ENCODE measurements at regions not wholly inside any gene's neighbourhood (a gene's known extent, or its start where the extent isn't known, plus 50 kb on each side); places are given as distances from the start of the nearest gene placed in this dataset.

GRCh38 chr2:155633887-155634570, 698.5 kb downstream of the NR4A2 start:
- no peaks in the 10 kb centered on the region for H3K9me3 ChIP-seq (ENCODE audit: low read depth, low read length)
- H3K4me3 ChIP-seq: no peak overlapping the region
- DNase-seq (ENCODE audit: low read depth, low spot score): no peak
- no peak overlapping the region for H3K27ac ChIP-seq
- H3K9ac ChIP-seq (ENCODE audit: insufficient read length): no peak overlapping the region
- no peaks in the 10 kb centered on the region for H3K36me3 ChIP-seq (ENCODE audit: insufficient read depth, low read length)
- TF ChIP-seq EZH2 (IDR thresholded peaks at IDR 0.05) (no peak), FOXP2 (optimal IDR thresholded peaks at IDR 0.05; ENCODE audit: control extremely low read depth, extremely low read length, insufficient read depth) (no peak), POLR2AphosphoS5 (IDR thresholded peaks at IDR 0.05; ENCODE audit: borderline replicate concordance, low read depth, low read length) (no peak)

DNA sequence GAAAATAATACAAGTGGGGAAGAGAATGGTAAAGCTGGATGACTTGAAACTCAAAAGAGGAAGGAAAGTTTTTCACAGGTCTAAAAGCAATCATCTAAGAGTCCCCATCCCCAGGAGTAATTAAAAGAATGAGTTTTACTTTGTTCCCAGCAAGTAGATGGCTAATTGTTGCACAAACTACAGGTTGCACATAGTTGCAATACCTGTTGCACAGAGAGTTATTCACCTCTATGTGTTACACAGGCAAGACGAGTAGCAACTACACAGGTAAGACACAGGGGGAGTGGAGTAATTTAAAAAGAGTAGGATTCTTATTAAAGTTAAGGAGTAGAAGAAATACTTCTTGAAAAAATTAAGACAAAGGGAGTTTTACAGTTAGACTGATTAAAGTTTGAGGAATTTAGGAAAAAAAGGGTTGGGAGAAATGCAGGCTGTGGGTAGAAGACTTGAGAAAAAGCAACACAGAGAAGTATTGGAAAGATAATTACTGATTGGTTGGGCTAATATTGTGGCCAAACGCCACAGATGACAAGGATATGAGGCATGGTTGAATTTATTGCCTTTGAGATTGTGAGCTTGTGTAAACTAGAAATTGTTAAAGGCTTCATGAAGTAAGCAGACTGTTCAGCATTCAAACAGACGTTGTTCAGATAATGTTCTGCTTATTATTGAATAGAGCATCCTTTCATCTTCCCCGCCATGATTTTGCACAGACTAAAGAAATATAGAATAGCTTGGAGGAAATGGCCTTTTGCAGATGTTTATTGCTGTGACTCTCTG, 699.3 kb downstream of the NR4A2 start:
- Histone ChIP-seq H3K36me3 (ENCODE audit: insufficient read depth, low read length) (no peaks in the 10 kb centered on the region), H3K9ac (ENCODE audit: insufficient read length) (no peak overlapping the region), H3K27ac (no peak overlapping the region), H3K9me3 (ENCODE audit: low read depth, low read length) (no peaks in the 10 kb centered on the region), H3K4me3 (no peak overlapping the region)
- no peak for DNase-seq (ENCODE audit: low read depth, low spot score)
- TF ChIP-seq FOXP2 (optimal IDR thresholded peaks at IDR 0.05; ENCODE audit: control extremely low read depth, extremely low read length, insufficient read depth) (no peak), POLR2AphosphoS5 (IDR thresholded peaks at IDR 0.05; ENCODE audit: borderline replicate concordance, low read depth, low read length) (no peak), EZH2 (IDR thresholded peaks at IDR 0.05) (no peak)

- Histone ChIP-seq H3K36me3 (ENCODE audit: insufficient read depth, low read length) (no peaks in the 10 kb centered on the region), H3K9me3 (ENCODE audit: low read depth, low read length) (no peaks in the 10 kb centered on the region), H3K27ac (no peak overlapping the region), H3K4me3 (no peak overlapping the region), H3K9ac (ENCODE audit: insufficient read length) (no peak overlapping the region)
- no peak for DNase-seq (ENCODE audit: low read depth, low spot score)
- TF ChIP-seq EZH2 (IDR thresholded peaks at IDR 0.05): no peak
- no peak for TF ChIP-seq POLR2AphosphoS5 (IDR thresholded peaks at IDR 0.05; ENCODE audit: borderline replicate concordance, low read depth, low read length)
- TF ChIP-seq FOXP2 (optimal IDR thresholded peaks at IDR 0.05; ENCODE audit: control extremely low read depth, extremely low read length, insufficient read depth): no peak
Observed at GRCh38 chr2:155630760-155631159, 701.8 kb downstream of the NR4A2 start.

GRCh38 chr2:155622443-155622842, 710.1 kb downstream of the NR4A2 start:
- Histone ChIP-seq H3K9me3 (ENCODE audit: low read depth, low read length) (no peaks in the 10 kb centered on the region), H3K4me3 (no peak overlapping the region), H3K36me3 (ENCODE audit: insufficient read depth, low read length) (no peaks in the 10 kb centered on the region), H3K9ac (ENCODE audit: insufficient read length) (no peak overlapping the region), H3K27ac (no peak overlapping the region)
- TF ChIP-seq EZH2 (IDR thresholded peaks at IDR 0.05) (no peak), FOXP2 (optimal IDR thresholded peaks at IDR 0.05; ENCODE audit: control extremely low read depth, extremely low read length, insufficient read depth) (no peak)
- DNase-seq (ENCODE audit: low read depth, low spot score): peak; percentile 26

- Histone ChIP-seq H3K36me3 (ENCODE audit: insufficient read depth, low read length) (no peaks in the 10 kb centered on the region), H3K27ac (no peak overlapping the region), H3K9ac (ENCODE audit: insufficient read length) (no peak overlapping the region), H3K9me3 (ENCODE audit: low read depth, low read length) (no peaks in the 10 kb centered on the region), H3K4me3 (no peak overlapping the region)
- TF ChIP-seq FOXP2 (optimal IDR thresholded peaks at IDR 0.05; ENCODE audit: control extremely low read depth, extremely low read length, insufficient read depth) (no peak), POLR2AphosphoS5 (IDR thresholded peaks at IDR 0.05; ENCODE audit: borderline replicate concordance, low read depth, low read length) (no peak), EZH2 (IDR thresholded peaks at IDR 0.05) (no peak)
- DNase-seq (ENCODE audit: low read depth, low spot score): no peak
Observed at GRCh38 chr2:155600914-155601760, 731.4 kb downstream of the NR4A2 start.

- no peak for TF ChIP-seq FOXP2 (optimal IDR thresholded peaks at IDR 0.05; ENCODE audit: control extremely low read depth, extremely low read length, insufficient read depth)
- TF ChIP-seq POLR2AphosphoS5 (IDR thresholded peaks at IDR 0.05; ENCODE audit: borderline replicate concordance, low read depth, low read length): no peak
- TF ChIP-seq EZH2 (IDR thresholded peaks at IDR 0.05): no peak
- no peak overlapping the region for H3K9ac ChIP-seq (ENCODE audit: insufficient read length)
- no peaks in the 10 kb centered on the region for H3K36me3 ChIP-seq (ENCODE audit: insufficient read depth, low read length)
- H3K9me3 ChIP-seq (ENCODE audit: low read depth, low read length): no peaks in the 10 kb centered on the region
- DNase-seq (ENCODE audit: low read depth, low spot score): no peak
- no peak overlapping the region for H3K27ac ChIP-seq
- H3K4me3 ChIP-seq: no peak overlapping the region
Observed at GRCh38 chr2:155600296-155600695, 732.2 kb downstream of the NR4A2 start.

DNA sequence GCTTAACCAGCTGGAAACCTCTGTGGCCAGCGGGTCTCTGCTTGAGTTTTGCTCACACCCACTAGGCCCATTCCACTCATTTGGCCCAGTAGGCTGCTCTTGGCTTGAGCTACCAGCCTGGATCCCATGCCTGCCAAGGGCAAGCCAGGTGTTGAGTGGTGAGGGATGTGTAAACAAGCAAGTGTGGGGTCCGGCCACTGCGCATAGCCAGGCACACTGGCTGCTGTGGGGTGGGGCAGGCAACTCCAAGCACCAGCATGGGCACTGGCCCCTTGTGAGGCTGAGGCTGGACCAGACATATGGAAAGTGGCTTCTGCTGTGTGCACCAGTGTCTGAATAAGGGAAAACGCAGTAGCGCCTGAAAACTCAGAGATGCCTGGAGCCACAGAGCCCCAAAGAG, 732.7 kb downstream of the NR4A2 start:
- Histone ChIP-seq H3K9me3 (ENCODE audit: low read depth, low read length) (no peaks in the 10 kb centered on the region), H3K9ac (ENCODE audit: insufficient read length) (no peak overlapping the region), H3K4me3 (no peak overlapping the region), H3K36me3 (ENCODE audit: insufficient read depth, low read length) (no peaks in the 10 kb centered on the region), H3K27ac (no peak overlapping the region)
- no peak for DNase-seq (ENCODE audit: low read depth, low spot score)
- no peak for TF ChIP-seq FOXP2 (optimal IDR thresholded peaks at IDR 0.05; ENCODE audit: control extremely low read depth, extremely low read length, insufficient read depth)
- TF ChIP-seq POLR2AphosphoS5 (IDR thresholded peaks at IDR 0.05; ENCODE audit: borderline replicate concordance, low read depth, low read length): no peak
- TF ChIP-seq EZH2 (IDR thresholded peaks at IDR 0.05): no peak

DNA sequence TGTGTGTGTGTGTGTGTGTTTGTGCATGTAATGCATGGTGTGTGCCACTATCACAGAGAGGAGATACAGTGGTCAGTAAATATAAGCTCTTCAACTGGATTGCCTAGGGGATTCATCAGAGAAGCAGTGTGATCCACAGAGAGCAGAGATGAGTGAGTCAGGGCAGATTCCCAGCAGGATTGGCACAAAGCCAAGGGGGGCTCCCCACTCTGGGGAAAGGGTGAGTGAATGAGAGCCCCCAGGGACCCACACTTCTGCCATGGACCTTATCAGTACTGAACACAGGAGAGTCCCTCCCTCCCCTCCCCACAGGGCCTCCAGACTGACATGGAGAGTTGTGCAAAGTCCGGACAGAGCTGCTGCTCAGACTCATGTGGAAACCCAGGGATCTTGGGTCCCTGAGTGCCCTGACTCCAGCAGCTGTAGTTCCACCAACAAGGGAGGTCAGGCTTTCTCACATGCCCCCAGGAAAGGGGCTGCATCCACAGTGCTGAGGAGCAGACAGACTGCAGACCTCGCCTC, 748.8 kb downstream of the NR4A2 start:
- Histone ChIP-seq H3K9me3 (ENCODE audit: low read depth, low read length) (no peaks in the 10 kb centered on the region), H3K36me3 (ENCODE audit: insufficient read depth, low read length) (no peaks in the 10 kb centered on the region), H3K4me3 (no peak overlapping the region), H3K27ac (no peak overlapping the region), H3K9ac (ENCODE audit: insufficient read length) (no peak overlapping the region)
- no peak for TF ChIP-seq POLR2AphosphoS5 (IDR thresholded peaks at IDR 0.05; ENCODE audit: borderline replicate concordance, low read depth, low read length)
- no peak for TF ChIP-seq EZH2 (IDR thresholded peaks at IDR 0.05)
- no peak for TF ChIP-seq FOXP2 (optimal IDR thresholded peaks at IDR 0.05; ENCODE audit: control extremely low read depth, extremely low read length, insufficient read depth)
- DNase-seq (ENCODE audit: low read depth, low spot score): no peak
